Panc1 (cell line): ENCODE measurements at regions not wholly inside any gene's neighbourhood (a gene's known extent, or its start where the extent isn't known, plus 50 kb on each side); places are given as distances from the start of the nearest gene placed in this dataset.

Experiments
- CTCF ChIP-seq: fragments of 450-650 bp; IDR thresholded peaks from 2 replicates; pipeline ENCODE4 v1.5.1; 2017; ENCODE audit warnings: mild to moderate bottlenecking
- POLR2AphosphoS5 ChIP-seq: IDR thresholded peaks from 2 replicates; pipeline ENCODE4 v1.6.1; 2012; ENCODE audit warnings: mild to moderate bottlenecking, low read depth, low read length, moderate library complexity
- SIN3A ChIP-seq: IDR thresholded peaks from 2 replicates; pipeline ENCODE4 v1.6.1; 2012; ENCODE audit warnings: low read depth, mild to moderate bottlenecking, low read length, moderate library complexity, borderline replicate concordance; ENCODE audit not compliant: insufficient read depth
- TCF7L2 ChIP-seq: IDR thresholded peaks from 2 replicates; pipeline ENCODE4 v1.6.1; 2011; ENCODE audit warnings: mild to moderate bottlenecking, low read depth, low read length, inconsistent platforms

GRCh38 chr7:70919481-70920073, 212.4 kb upstream of the GALNT17 start:
- no peak for TF ChIP-seq CTCF
- TF ChIP-seq TCF7L2 = no peak
- no peak for TF ChIP-seq POLR2AphosphoS5
- TF ChIP-seq SIN3A = no peak
